Esophagus muscularis mucosa (tissue), 4 donors: ENCODE measurements at regions not wholly inside any gene's neighbourhood (a gene's known extent, or its start where the extent isn't known, plus 50 kb on each side); places are given as distances from the start of the nearest gene placed in this dataset.
"Not testable (repeated sequence)": the region's sequence is repeated elsewhere in the genome, so short reads cannot be mapped to it uniquely, and the experiment has no call there.

Experiments used
- DNase-seq: peaks from one replicate; pipeline ENCODE4 v3.0.0-alpha.2; 2017; ENCODE audit errors: extremely low spot score
- H3K27ac ChIP-seq, 4 donors: fragments of 200-600 bp; sonication (generic); replicated peaks in 1 of 4; 1 replicate in 3 of 4; 2 replicates in 1 of 4; pipeline ENCODE4 v1.5.1; 2016 to 2019; ENCODE audit warnings: mild to moderate bottlenecking in 1 of 4
- H3K27me3 ChIP-seq, 4 donors: fragments of 200-600 bp; sonication (generic); one replicate each; pipeline versions ENCODE4 v1.5.1 to v1.6.0; 2016 to 2019
- H3K36me3 ChIP-seq, 4 donors: fragments of 200-600 bp; sonication (generic); one replicate each; pipeline ENCODE4 v1.5.1; 2016 to 2019
- H3K4me1 ChIP-seq, 4 donors: fragments of 200-600 bp; sonication (generic); one replicate each; pipeline ENCODE4 v1.5.1; 2016 to 2019
- H3K4me3 ChIP-seq, 4 donors: fragments of 200-600 bp; sonication (generic); 1 replicate in 2 of 4; 2 replicates in 2 of 4; pipeline ENCODE4 v1.5.1; 2016 to 2019; ENCODE audit warnings: mild to moderate bottlenecking in 4 of 4, moderate library complexity in 1 of 4
- H3K9me3 ChIP-seq, 4 donors: fragments of 200-600 bp; sonication (generic); 1 replicate in 3 of 4; 2 replicates in 1 of 4; pipeline ENCODE4 v1.5.1; 2016 to 2019
- CTCF ChIP-seq, 3 experiments: fragments of 200-600 bp in 2 of 3; fragments of 450-650 bp in 1 of 3; sonication (generic) in 2 of 3; IDR thresholded peaks; one replicate each; pipeline ENCODE4 v1.5.1; 2017 to 2019; ENCODE audit warnings: antibody characterized with exemption in 3 of 3, mild to moderate bottlenecking in 2 of 3, moderate library complexity in 1 of 3
- EP300 ChIP-seq: sonication (generic); formaldehyde crosslinking; IDR thresholded peaks from one replicate; pipeline ENCODE4 v1.6.1; 2017; ENCODE audit warnings: antibody characterized with exemption
- POLR2A ChIP-seq: fragments of 450-650 bp; IDR thresholded peaks from one replicate; pipeline ENCODE4 v1.6.1; 2017; ENCODE audit warnings: antibody characterized with exemption, moderate library complexity, mild to moderate bottlenecking, low read depth
- POLR2AphosphoS5 ChIP-seq, 2 donors: sonication (generic); formaldehyde crosslinking; IDR thresholded peaks; one replicate each; pipeline ENCODE4 v1.6.1; 2017; ENCODE audit warnings: antibody characterized with exemption in 2 of 2
- WGBS: methylation state at CpG from one replicate; pipeline ENCODE4 v1.1.5; 2018; 5-methylcytosine and 5-hydroxymethylcytosine counted together
- intact Hi-C: fragments of 100-400 bp; cut with DNase I; formaldehyde crosslinking; loops from one replicate; pipeline ENCODE4 v1.15.1; 2023

DNA sequence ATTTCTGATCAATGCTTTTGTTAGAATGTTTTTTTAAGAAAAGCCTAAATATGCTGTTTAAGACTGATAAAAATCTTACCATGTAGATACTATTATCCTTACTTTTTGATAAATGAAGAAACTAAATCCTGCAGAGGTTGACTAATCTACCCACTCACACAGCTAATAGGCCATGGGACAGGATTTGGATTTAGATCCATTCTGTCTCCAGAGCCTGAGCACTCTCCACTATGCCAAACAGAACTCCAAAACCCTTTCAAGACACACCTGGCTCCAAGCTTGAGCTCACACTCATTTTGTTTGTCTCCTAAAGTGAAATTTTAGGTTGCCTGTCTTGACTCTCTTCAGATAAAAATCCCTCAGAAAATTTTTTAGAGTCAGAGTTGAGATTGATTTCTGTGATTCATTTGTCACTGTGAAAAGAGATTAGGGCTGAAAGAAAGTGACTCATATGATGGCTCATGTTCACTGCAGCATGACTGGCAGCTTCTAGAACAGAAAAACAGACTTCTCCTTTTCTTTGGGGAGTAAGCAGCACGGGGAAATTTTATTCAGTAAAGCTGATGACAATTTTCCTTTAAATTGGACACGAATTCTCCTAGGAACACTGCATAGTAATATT, 132.3 kb upstream of the POT1 start:
- H3K4me3 ChIP-seq, result no peak overlapping the region
- H3K36me3 ChIP-seq, result no peaks in the 10 kb centered on the region
- H3K27ac ChIP-seq, result no peak overlapping the region
- no peaks in the 10 kb centered on the region for H3K9me3 ChIP-seq
- H3K4me1 ChIP-seq, result no peaks in the 10 kb centered on the region
- no peak for DNase-seq
- TF ChIP-seq POLR2A, result no peak
- TF ChIP-seq EP300, result no peak
- TF ChIP-seq CTCF (IDR thresholded peaks at IDR 0.05), result no peak
- H3K27me3 ChIP-seq, result peaks cover 0 to 4% (median 0%) of the 10 kb centered on the region in 4 donors
- 51% methylated on average over 2 of the region's 2 CpGs for WGBS
- intact Hi-C loops, result no loop called here

DNA sequence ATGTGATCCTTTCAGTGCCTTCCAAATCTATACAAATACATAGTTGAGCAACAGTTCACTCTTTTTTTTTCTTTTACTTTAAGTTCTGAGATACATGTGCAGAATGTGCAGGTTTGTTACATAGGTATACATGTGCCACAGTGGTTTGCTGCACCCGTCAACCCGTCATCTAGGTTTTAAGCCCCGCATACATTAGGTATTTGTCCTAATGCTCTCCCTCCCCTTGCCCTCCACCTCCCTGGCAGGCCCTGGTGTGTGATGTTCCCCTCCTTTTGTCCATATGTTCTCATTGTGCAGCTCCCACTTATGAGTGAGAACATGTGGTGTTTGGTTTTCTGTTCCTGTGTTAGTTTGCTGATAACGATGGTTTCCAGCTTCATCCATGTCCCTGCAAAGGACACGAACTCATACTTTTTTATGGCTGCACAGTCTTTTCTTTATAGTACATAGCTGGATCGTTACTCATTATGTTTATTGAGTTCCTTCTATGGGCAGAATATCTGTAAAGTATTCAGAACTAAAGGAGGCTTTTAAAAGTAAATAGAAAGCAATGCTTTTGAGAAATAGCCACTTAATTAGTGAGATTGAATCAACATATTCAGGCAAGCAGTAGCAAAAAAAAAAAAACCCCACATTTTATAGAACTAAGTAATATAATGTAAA, 131.6 kb upstream of the POT1 start:
- DNase-seq, intact Hi-C loops, H3K27ac ChIP-seq, H3K9me3 ChIP-seq, H3K4me1 ChIP-seq, H3K27me3 ChIP-seq, H3K36me3 ChIP-seq, H3K4me3 ChIP-seq: not testable (repeated sequence)
- 56% methylated on average over 6 of the region's 6 CpGs for WGBS

DNA sequence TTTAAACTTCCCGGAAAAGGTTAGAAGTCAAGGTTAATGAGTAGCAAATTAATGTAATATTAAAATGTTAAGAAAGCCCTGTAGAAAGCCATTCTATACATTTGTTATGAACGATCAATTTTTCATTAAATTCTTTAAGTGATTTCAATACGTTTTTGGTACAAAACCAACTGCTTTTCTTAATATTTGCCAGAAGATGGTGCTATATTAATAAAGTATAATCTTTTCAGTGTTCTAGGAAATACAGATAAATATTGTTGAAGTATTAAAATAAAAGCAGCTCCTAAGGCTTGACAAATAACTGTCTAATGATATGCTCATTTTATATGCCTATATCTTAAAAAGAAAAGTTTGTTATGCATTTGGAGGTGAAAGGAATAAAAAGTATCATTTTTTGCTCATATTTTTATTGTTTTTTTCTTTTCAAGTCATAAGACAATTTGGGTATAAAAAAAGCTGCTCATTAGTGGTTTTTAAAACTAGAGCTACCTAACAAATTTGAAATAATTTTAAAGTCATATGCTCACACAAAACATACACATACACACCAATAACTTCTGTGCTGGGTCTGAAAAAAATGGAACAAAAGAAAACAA, 130.3 kb upstream of the POT1 start:
- no peak for DNase-seq
- Histone ChIP-seq H3K36me3 (no peaks in the 10 kb centered on the region), H3K27me3 (peaks cover 0 to 4% (median 0%) of the 10 kb centered on the region in 4 donors), H3K9me3 (no peaks in the 10 kb centered on the region), H3K27ac (no peak overlapping the region), H3K4me3 (no peak overlapping the region), H3K4me1 (no peaks in the 10 kb centered on the region)
- 23% methylated on average over 3 of the region's 3 CpGs for WGBS
- intact Hi-C loops, result no loop called here
- TF ChIP-seq EP300 (no peak), POLR2A (no peak), POLR2AphosphoS5 (IDR thresholded peaks at IDR 0.05) (no peak), CTCF (IDR thresholded peaks at IDR 0.05) (peak in 2 of 3 experiments; percentile 15 to 28)

GRCh38 chr7:125057963-125058362, 128.3 kb upstream of the POT1 start:
- intact Hi-C loops, result no loop called here
- H3K36me3 ChIP-seq, result no peaks in the 10 kb centered on the region
- no peak overlapping the region for H3K27ac ChIP-seq
- H3K27me3 ChIP-seq, result peaks cover 0 to 4% (median 0%) of the 10 kb centered on the region in 4 donors
- no peaks in the 10 kb centered on the region for H3K9me3 ChIP-seq
- TF ChIP-seq CTCF (IDR thresholded peaks at IDR 0.05), result no peak
- TF ChIP-seq POLR2A, result no peak
- TF ChIP-seq EP300, result no peak
- TF ChIP-seq POLR2AphosphoS5 (IDR thresholded peaks at IDR 0.05), result no peak
- 45% methylated on average over 3 of the region's 3 CpGs for WGBS
- no peak overlapping the region for H3K4me3 ChIP-seq
- no peaks in the 10 kb centered on the region for H3K4me1 ChIP-seq
- no peak for DNase-seq

GRCh38 chr7:125055376-125055775, 125.8 kb upstream of the POT1 start:
- intact Hi-C loops, result no loop called here
- Histone ChIP-seq H3K9me3 (no peaks in the 10 kb centered on the region), H3K4me3 (no peak overlapping the region), H3K27ac (no peak overlapping the region), H3K36me3 (no peaks in the 10 kb centered on the region), H3K27me3 (peaks cover 0 to 4% (median 0%) of the 10 kb centered on the region in 4 donors), H3K4me1 (no peaks in the 10 kb centered on the region)
- no peak for DNase-seq
- TF ChIP-seq POLR2A (no peak), CTCF (IDR thresholded peaks at IDR 0.05) (no peak), POLR2AphosphoS5 (IDR thresholded peaks at IDR 0.05) (no peak), EP300 (no peak)
